Chondrocyte (in vitro differentiated cells): ENCODE measurements at regions not wholly inside any gene's neighbourhood (a gene's known extent, or its start where the extent isn't known, plus 50 kb on each side); places are given as distances from the start of the nearest gene placed in this dataset.
"Not testable (repeated sequence)": the region's sequence is repeated elsewhere in the genome, so short reads cannot be mapped to it uniquely, and the experiment has no call there.

Source experiments
- DNase-seq: peaks from one replicate; pipeline ENCODE4 v3.0.0; 2021; ENCODE audit warnings: mixed read lengths, low spot score
- H3K27ac Mint-ChIP-seq: one replicate; pipeline ENCODE4 v1.8.0; 2021; ENCODE audit warnings: mild to moderate bottlenecking, moderate library complexity, mixed read lengths; ENCODE audit not compliant: unreplicated experiment
- H3K27me3 Mint-ChIP-seq: 2 replicates; pipeline ENCODE4 v1.8.0; 2021; ENCODE audit warnings: low read depth, mixed read lengths
- H3K36me3 Mint-ChIP-seq: 2 replicates; pipeline ENCODE4 v1.8.0; 2021; ENCODE audit warnings: low read depth, mixed read lengths
- H3K4me1 Mint-ChIP-seq: 2 replicates; pipeline ENCODE4 v1.8.0; 2021; ENCODE audit warnings: low read depth, mild to moderate bottlenecking, mixed read lengths
- H3K4me3 Mint-ChIP-seq: one replicate; pipeline ENCODE4 v1.8.0; 2021; ENCODE audit warnings: mild to moderate bottlenecking, moderate library complexity, mixed read lengths; ENCODE audit not compliant: unreplicated experiment
- H3K9me3 Mint-ChIP-seq: 2 replicates; pipeline ENCODE4 v1.8.0; 2021; ENCODE audit warnings: low read depth, mixed read lengths
- CTCF ChIP-seq: fragments of 200-600 bp; sonication (generic); IDR thresholded peaks from 2 replicates; pipeline ENCODE4 v1.5.0; 2021; ENCODE audit warnings: antibody characterized with exemption, mild to moderate bottlenecking, moderate library complexity

- no peak overlapping the region for H3K4me3 Mint-ChIP-seq
- no peak for DNase-seq
- TF ChIP-seq CTCF: no peak
- H3K9me3 Mint-ChIP-seq: no peaks in the 10 kb centered on the region
- no peaks in the 10 kb centered on the region for H3K4me1 Mint-ChIP-seq
- H3K27ac Mint-ChIP-seq: no peak overlapping the region
- no peaks in the 10 kb centered on the region for H3K27me3 Mint-ChIP-seq
- H3K36me3 Mint-ChIP-seq: no peaks in the 10 kb centered on the region
Measured at GRCh38 chr2:186925514-186925913, 76.5 kb upstream of the ZSWIM2 start.

- not testable (repeated sequence) for H3K36me3 Mint-ChIP-seq, H3K27me3 Mint-ChIP-seq, DNase-seq, H3K9me3 Mint-ChIP-seq, H3K4me3 Mint-ChIP-seq, H3K27ac Mint-ChIP-seq
- peaks cover 18% of the 10 kb centered on the region for H3K4me1 Mint-ChIP-seq
Measured at GRCh38 chr2:186922316-186922715, 73.3 kb upstream of the ZSWIM2 start.

GRCh38 chr2:186919296-186919695 is 70.3 kb upstream of the ZSWIM2 start:
- Mint-ChIP-seq H3K27ac (no peak overlapping the region), H3K36me3 (no peaks in the 10 kb centered on the region), H3K27me3 (no peaks in the 10 kb centered on the region), H3K9me3 (no peaks in the 10 kb centered on the region), H3K4me1 (peaks cover 21% of the 10 kb centered on the region), H3K4me3 (no peak overlapping the region)
- TF ChIP-seq CTCF: no peak
- DNase-seq: no peak

DNA sequence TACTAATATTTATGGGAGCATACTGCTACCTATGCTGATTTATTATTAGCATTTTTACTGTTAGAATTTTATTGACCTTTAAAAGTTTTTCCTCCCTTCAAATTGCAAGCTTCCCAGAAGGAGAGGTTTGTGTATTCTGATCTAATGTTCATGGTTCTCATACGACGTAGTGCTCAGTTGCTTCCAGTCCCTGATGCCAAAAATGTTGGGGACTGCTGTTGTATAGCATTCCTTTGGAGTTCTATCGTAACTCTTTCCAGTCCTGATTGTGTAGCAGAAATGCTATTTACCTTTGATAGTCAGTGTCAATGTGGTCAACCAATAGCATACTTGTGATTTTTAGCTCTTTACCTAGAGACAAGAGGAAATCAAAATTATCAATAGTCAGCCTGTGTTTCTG is 69.5 kb upstream of the ZSWIM2 start:
- no peaks in the 10 kb centered on the region for H3K9me3 Mint-ChIP-seq
- H3K4me1 Mint-ChIP-seq: peaks cover 21% of the 10 kb centered on the region
- H3K4me3 Mint-ChIP-seq: no peak overlapping the region
- TF ChIP-seq CTCF: no peak
- H3K36me3 Mint-ChIP-seq: no peaks in the 10 kb centered on the region
- no peaks in the 10 kb centered on the region for H3K27me3 Mint-ChIP-seq
- DNase-seq: no peak
- no peak overlapping the region for H3K27ac Mint-ChIP-seq

DNA sequence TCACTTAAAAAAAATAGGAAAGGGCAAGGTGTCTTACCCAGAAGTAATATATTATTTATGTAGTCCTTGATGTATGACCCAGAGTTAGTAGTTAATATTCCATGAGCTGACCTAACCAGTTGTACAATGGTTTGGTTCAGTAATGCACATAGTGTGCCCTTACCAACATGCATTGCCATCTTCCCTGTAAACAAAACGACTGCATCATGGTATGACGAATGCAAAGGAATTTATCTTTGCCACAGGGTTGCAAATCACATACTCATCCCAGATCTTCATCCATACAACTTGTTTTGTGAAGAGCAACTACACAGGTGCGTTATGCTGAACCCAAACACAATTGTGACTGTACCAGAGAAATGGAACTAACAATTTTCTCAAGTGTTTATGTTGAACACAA is 68.9 kb upstream of the ZSWIM2 start:
- no peak for DNase-seq
- Mint-ChIP-seq H3K27ac (no peak overlapping the region), H3K4me1 (peaks cover 21% of the 10 kb centered on the region), H3K36me3 (no peaks in the 10 kb centered on the region), H3K27me3 (no peaks in the 10 kb centered on the region), H3K4me3 (no peak overlapping the region), H3K9me3 (no peaks in the 10 kb centered on the region)
- TF ChIP-seq CTCF: no peak

GRCh38 chr2:186913870-186914269 is 64.9 kb upstream of the ZSWIM2 start:
- no peaks in the 10 kb centered on the region for H3K9me3 Mint-ChIP-seq

More at GRCh38 chr2:186913870-186914269, 64.9 kb upstream of the ZSWIM2 start:
- H3K36me3 Mint-ChIP-seq: no peaks in the 10 kb centered on the region
- H3K27me3 Mint-ChIP-seq: no peaks in the 10 kb centered on the region
- no peak for TF ChIP-seq CTCF
- H3K27ac Mint-ChIP-seq: no peak overlapping the region
- H3K4me3 Mint-ChIP-seq: no peak overlapping the region
- peaks cover 19% of the 10 kb centered on the region for H3K4me1 Mint-ChIP-seq
- DNase-seq: no peak
